PC-3 (cell line): ENCODE measurements at regions not wholly inside any gene's neighbourhood (a gene's known extent, or its start where the extent isn't known, plus 50 kb on each side); places are given as distances from the start of the nearest gene placed in this dataset.

Experiments used
- CTCF ChIP-seq: fragments of 300-600 bp; sonication (generic); conservative IDR thresholded peaks from 2 replicates; pipeline ENCODE4 v1.5.1; 2017; ENCODE audit warnings: antibody characterized with exemption, low read depth, mild to moderate bottlenecking, low read length
- EZH2phosphoT487 ChIP-seq: fragments of 300-600 bp; sonication (generic); IDR thresholded peaks from 2 replicates; pipeline ENCODE4 v1.6.1; 2018; ENCODE audit warnings: mild to moderate bottlenecking, antibody characterized with exemption, low read length, borderline replicate concordance

- no peak for TF ChIP-seq CTCF
- no peak for TF ChIP-seq EZH2phosphoT487
Measured at GRCh38 chr4:124066595-124066994, 645.9 kb downstream of the ANKRD50 start.
